ENCODE measurements at regions not wholly inside any gene's neighbourhood (a gene's known extent, or its start where the extent isn't known, plus 50 kb on each side); places are given as distances from the start of the nearest gene placed in this dataset.

GRCh38 chr18:47682876-47683275, 247.6 kb downstream of the SMAD2 start:
- ChIA-PET CTCF (interaction anchor here (0.5 kb wide), 1 partner anchor 103 kb away, joined by 3 read pairs; no protein-coding TSS in a partner anchor), POLR2A (no interaction called here)
- no peak for TF ChIP-seq CTCF (IDR thresholded peaks at IDR 0.05; ENCODE audit: insufficient read depth in 1 of 2, low read depth in 1 of 2, low read length in 1 of 2, severe bottlenecking in 1 of 2, unreplicated experiment in 1 of 2)
- Mint-ChIP-seq H3K9me3 (ENCODE audit: unreplicated experiment) (no peaks in the 10 kb centered on the region), H3K27ac (ENCODE audit: unreplicated experiment) (no peak overlapping the region), H3K27me3 (ENCODE audit: insufficient read depth, unreplicated experiment) (peaks cover 4% of the 10 kb centered on the region), H3K4me3 (ENCODE audit: unreplicated experiment) (no peak overlapping the region), H3K36me3 (ENCODE audit: insufficient read depth, unreplicated experiment) (no peaks in the 10 kb centered on the region), H3K4me1 (ENCODE audit: low read depth, unreplicated experiment) (no peaks in the 10 kb centered on the region)
- no peaks in the 10 kb centered on the region for H3K4me1 ChIP-seq
- no peak overlapping the region for H3K4me3 ChIP-seq (ENCODE audit: low read depth, low read length)
- intact Hi-C loops (cut with micrococcal nuclease; ENCODE audit: unreplicated experiment) = no loop called here
- BruUV-seq (replicated peaks) = no TSS peak
- no peaks in the 10 kb centered on the region for H3K9me3 ChIP-seq
- no peaks in the 10 kb centered on the region for H3K27me3 ChIP-seq (replicated peaks; ENCODE audit: control insufficient read depth, insufficient read depth, low read length)
- DNase-seq = no peak
- H3K36me3 ChIP-seq (ENCODE audit: control insufficient read depth, insufficient read depth, low read length) = no peaks in the 10 kb centered on the region

GRCh38 chr18:47680488-47680887, 250.0 kb downstream of the SMAD2 start:
- Mint-ChIP-seq H3K27ac (ENCODE audit: unreplicated experiment) (no peak overlapping the region), H3K9me3 (ENCODE audit: unreplicated experiment) (no peaks in the 10 kb centered on the region), H3K27me3 (ENCODE audit: insufficient read depth, unreplicated experiment) (no peaks in the 10 kb centered on the region), H3K4me1 (ENCODE audit: low read depth, unreplicated experiment) (no peaks in the 10 kb centered on the region), H3K4me3 (ENCODE audit: unreplicated experiment) (no peak overlapping the region), H3K36me3 (ENCODE audit: insufficient read depth, unreplicated experiment) (no peaks in the 10 kb centered on the region)
- no peak for DNase-seq
- intact Hi-C loops (cut with micrococcal nuclease; ENCODE audit: unreplicated experiment) = no loop called here
- no peaks in the 10 kb centered on the region for H3K27me3 ChIP-seq (replicated peaks; ENCODE audit: control insufficient read depth, insufficient read depth, low read length)
- no peak for TF ChIP-seq CTCF (IDR thresholded peaks at IDR 0.05; ENCODE audit: insufficient read depth in 1 of 2, low read depth in 1 of 2, low read length in 1 of 2, severe bottlenecking in 1 of 2, unreplicated experiment in 1 of 2)
- no peak overlapping the region for H3K4me3 ChIP-seq (ENCODE audit: low read depth, low read length)
- POLR2A ChIA-PET = no interaction called here
- H3K9me3 ChIP-seq = no peaks in the 10 kb centered on the region
- no peaks in the 10 kb centered on the region for H3K36me3 ChIP-seq (ENCODE audit: control insufficient read depth, insufficient read depth, low read length)
- CTCF ChIA-PET = no interaction called here
- no peaks in the 10 kb centered on the region for H3K4me1 ChIP-seq
- BruUV-seq (replicated peaks) = no TSS peak

- Histone ChIP-seq H3K4me3 (ENCODE audit: low read depth, low read length) (no peak overlapping the region), H3K9me3 (no peaks in the 10 kb centered on the region), H3K4me1 (no peaks in the 10 kb centered on the region), H3K27me3 (replicated peaks; ENCODE audit: control insufficient read depth, insufficient read depth, low read length) (no peaks in the 10 kb centered on the region), H3K36me3 (ENCODE audit: control insufficient read depth, insufficient read depth, low read length) (no peaks in the 10 kb centered on the region)
- no peak for DNase-seq
- no peak for TF ChIP-seq CTCF (IDR thresholded peaks at IDR 0.05; ENCODE audit: insufficient read depth in 1 of 2, low read depth in 1 of 2, low read length in 1 of 2, severe bottlenecking in 1 of 2, unreplicated experiment in 1 of 2)
- Mint-ChIP-seq H3K36me3 (ENCODE audit: insufficient read depth, unreplicated experiment) (no peaks in the 10 kb centered on the region), H3K27me3 (ENCODE audit: insufficient read depth, unreplicated experiment) (no peaks in the 10 kb centered on the region), H3K4me1 (ENCODE audit: low read depth, unreplicated experiment) (no peaks in the 10 kb centered on the region), H3K4me3 (ENCODE audit: unreplicated experiment) (no peak overlapping the region), H3K27ac (ENCODE audit: unreplicated experiment) (no peak overlapping the region), H3K9me3 (ENCODE audit: unreplicated experiment) (no peaks in the 10 kb centered on the region)
- POLR2A ChIA-PET = no interaction called here
- CTCF ChIA-PET = no interaction called here
- intact Hi-C loops (cut with micrococcal nuclease; ENCODE audit: unreplicated experiment) = no loop called here
- BruUV-seq (replicated peaks) = no TSS peak
Measured at GRCh38 chr18:47679864-47680263, 250.6 kb downstream of the SMAD2 start.

All from Caco-2 (cell line).